Ovary (tissue), 3 donors: ENCODE measurements at regions not wholly inside any gene's neighbourhood (a gene's known extent, or its start where the extent isn't known, plus 50 kb on each side); places are given as distances from the start of the nearest gene placed in this dataset.

Experiments
- EP300 ChIP-seq: sonication (generic); formaldehyde crosslinking; IDR thresholded peaks from one replicate; pipeline ENCODE4 v1.6.1; 2017; ENCODE audit warnings: antibody characterized with exemption
- POLR2A ChIP-seq: fragments of 450-650 bp; IDR thresholded peaks from one replicate; pipeline ENCODE4 v1.6.1; 2017; ENCODE audit warnings: antibody characterized with exemption, mild to moderate bottlenecking, moderate library complexity
- TF ChIP-seq, protein P1 (sequence below), 3 donors: fragments of 450-650 bp in 2 of 3; fragments of 200-600 bp in 1 of 3; IDR thresholded peaks; one replicate each; pipeline versions ENCODE4 v1.5.1 to v1.8.0; 2016 to 2022; ENCODE audit warnings: antibody characterized with exemption in 3 of 3, mild to moderate bottlenecking in 1 of 3
- donor health status: DM: no; HTN: no; CAD: no.

DNA sequence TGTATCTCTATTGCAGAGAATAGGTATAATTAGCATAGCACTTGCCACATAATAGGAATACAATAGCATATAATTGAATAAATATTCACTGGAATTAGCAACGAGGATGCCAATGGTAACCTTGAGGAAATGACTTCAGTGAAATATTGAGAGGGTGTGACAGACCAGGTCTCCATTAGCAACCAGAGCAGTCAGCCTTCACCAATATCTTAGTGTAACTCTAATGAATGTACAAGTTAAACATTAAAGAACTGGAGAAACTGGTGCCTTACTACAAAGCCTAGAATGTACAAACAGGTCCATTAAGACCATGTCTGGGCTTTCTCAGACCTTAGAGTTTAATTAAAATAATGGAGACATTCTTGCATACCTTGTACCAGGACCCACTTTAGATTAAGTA lies 143.0 kb downstream of the MAGEB17 start:
- TF ChIP-seq, protein P1, sequence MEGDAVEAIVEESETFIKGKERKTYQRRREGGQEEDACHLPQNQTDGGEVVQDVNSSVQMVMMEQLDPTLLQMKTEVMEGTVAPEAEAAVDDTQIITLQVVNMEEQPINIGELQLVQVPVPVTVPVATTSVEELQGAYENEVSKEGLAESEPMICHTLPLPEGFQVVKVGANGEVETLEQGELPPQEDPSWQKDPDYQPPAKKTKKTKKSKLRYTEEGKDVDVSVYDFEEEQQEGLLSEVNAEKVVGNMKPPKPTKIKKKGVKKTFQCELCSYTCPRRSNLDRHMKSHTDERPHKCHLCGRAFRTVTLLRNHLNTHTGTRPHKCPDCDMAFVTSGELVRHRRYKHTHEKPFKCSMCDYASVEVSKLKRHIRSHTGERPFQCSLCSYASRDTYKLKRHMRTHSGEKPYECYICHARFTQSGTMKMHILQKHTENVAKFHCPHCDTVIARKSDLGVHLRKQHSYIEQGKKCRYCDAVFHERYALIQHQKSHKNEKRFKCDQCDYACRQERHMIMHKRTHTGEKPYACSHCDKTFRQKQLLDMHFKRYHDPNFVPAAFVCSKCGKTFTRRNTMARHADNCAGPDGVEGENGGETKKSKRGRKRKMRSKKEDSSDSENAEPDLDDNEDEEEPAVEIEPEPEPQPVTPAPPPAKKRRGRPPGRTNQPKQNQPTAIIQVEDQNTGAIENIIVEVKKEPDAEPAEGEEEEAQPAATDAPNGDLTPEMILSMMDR (IDR thresholded peaks at IDR 0.05), result no peak
- TF ChIP-seq EP300, result no peak
- TF ChIP-seq POLR2A, result no peak
